ENCODE measurements at regions not wholly inside any gene's neighbourhood (a gene's known extent, or its start where the extent isn't known, plus 50 kb on each side); places are given as distances from the start of the nearest gene placed in this dataset.

DNA sequence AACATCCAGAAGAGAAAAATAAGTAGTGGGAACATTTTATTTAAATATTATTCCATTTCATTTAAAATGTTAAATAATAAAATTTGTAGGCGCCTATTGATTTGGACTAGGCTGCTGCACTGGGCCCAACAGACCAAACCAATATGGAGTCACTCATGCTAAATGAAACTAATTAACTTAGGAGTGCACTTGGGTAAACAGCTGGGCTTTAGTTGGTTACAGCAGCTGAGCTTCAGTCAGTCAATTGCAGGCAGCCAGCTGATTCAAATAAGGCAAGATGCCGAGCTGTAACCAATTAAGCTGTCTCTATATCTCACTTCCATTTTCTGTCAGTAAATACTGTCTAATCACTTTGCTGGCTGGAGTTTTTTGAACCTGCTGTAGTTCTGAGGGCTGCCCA, 102.1 kb upstream of the WDR11 start:
- TF ChIP-seq, protein P1, sequence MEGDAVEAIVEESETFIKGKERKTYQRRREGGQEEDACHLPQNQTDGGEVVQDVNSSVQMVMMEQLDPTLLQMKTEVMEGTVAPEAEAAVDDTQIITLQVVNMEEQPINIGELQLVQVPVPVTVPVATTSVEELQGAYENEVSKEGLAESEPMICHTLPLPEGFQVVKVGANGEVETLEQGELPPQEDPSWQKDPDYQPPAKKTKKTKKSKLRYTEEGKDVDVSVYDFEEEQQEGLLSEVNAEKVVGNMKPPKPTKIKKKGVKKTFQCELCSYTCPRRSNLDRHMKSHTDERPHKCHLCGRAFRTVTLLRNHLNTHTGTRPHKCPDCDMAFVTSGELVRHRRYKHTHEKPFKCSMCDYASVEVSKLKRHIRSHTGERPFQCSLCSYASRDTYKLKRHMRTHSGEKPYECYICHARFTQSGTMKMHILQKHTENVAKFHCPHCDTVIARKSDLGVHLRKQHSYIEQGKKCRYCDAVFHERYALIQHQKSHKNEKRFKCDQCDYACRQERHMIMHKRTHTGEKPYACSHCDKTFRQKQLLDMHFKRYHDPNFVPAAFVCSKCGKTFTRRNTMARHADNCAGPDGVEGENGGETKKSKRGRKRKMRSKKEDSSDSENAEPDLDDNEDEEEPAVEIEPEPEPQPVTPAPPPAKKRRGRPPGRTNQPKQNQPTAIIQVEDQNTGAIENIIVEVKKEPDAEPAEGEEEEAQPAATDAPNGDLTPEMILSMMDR (IDR thresholded peaks at IDR 0.05; ENCODE audit: low read depth, low read length): no peak
- no peak for DNase-seq (ENCODE audit: extremely low read depth, low read depth)

DNA sequence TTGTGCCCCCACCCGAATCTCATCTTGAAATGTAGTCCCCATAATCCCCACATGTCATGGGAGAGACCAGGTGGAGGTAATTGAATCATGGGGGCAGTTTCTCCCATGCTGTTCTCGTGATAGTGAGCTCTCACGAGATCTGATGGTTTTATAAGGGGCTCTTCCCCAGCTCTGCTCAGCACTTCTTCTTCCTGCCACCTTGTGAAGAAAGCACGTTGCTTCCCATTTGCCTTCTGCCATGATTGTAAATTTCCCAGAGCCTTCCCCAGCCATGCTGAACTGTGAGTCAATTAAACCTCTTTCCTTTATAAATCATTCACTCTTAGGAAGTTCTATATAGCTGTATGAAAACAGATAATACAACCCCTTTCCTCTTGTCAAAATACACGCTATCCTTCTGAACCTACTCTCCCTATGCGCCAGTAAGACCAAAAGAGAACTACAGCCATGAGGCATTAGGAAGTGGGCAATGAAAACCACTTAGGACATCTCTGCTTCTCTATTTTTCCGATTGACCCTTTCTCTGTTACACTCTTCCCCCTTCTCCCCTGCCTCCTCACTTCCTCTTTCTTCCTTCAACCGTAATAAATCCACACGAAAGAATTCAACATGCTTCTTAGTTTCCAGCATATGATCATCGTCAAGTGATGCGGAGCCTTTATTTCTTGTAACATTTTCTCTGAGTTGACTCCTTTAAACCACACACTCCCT, 101.2 kb upstream of the WDR11 start:
- TF ChIP-seq, protein P1 (IDR thresholded peaks at IDR 0.05; ENCODE audit: low read depth, low read length): no peak
- DNase-seq (ENCODE audit: extremely low read depth, low read depth): no peak

DNA sequence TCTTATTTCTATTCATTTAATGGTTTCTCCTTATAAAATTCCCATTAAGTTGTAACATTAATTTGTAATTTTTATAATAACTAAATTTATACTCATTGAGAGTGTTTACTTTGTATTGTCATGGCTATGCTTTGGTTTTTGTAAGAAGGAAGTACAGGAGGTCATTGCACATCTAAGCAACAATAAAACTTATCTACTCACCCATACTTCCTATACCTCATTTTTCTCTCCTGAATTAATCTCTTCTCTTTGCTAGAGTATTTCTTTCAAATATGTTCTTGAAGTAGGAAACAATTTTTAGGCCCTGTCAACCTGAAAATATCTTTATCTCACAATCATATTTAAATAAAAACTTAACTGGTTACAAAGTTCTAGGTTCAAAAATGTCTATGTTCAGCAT, 95.4 kb upstream of the WDR11 start:
- TF ChIP-seq, protein P1 (IDR thresholded peaks at IDR 0.05; ENCODE audit: low read depth, low read length): no peak
- no peak for DNase-seq (ENCODE audit: extremely low read depth, low read depth)

DNA sequence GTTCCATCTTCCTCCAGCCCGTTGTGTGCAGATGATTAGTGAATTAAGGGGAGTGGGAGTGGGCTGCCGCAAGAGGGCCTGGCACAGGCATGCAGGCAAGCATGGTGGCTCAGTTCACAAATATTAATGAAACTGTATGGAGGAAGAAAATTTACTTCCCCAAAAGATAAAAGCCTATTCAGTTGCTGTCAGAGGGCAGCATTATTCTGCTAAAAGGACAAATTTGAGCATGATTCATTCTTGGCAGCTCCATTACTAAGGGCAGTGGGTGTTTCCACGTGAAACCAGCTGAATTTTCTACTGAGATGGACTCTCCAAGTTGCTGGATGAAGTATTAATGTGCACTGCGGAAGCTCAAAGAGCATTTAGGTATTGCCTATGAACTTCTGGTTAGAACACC, 90.9 kb upstream of the WDR11 start:
- TF ChIP-seq, protein P1 (IDR thresholded peaks at IDR 0.05; ENCODE audit: low read depth, low read length): no peak
- DNase-seq (ENCODE audit: extremely low read depth, low read depth): no peak

DNA sequence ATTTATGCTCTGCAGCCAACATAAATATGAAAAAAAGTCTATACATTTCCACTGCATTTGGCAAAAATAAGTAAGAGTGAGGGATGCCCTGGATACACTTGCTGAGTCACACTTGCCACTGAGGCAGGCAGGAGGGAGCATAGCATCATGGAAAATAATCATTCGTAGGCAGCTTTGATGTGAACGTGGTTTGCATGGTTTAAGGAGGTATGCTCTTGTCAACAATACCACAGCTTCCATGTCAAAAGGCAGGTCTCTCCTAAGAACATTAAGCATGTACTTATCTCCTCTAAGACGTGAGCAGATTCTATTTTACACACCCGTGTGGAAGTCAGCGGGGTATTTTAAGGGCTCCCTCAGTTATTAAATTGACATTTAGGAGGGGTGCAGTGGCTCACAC, 89.2 kb upstream of the WDR11 start:
- TF ChIP-seq, protein P1 (IDR thresholded peaks at IDR 0.05; ENCODE audit: low read depth, low read length): no peak
- DNase-seq (ENCODE audit: extremely low read depth, low read depth): no peak

DNA sequence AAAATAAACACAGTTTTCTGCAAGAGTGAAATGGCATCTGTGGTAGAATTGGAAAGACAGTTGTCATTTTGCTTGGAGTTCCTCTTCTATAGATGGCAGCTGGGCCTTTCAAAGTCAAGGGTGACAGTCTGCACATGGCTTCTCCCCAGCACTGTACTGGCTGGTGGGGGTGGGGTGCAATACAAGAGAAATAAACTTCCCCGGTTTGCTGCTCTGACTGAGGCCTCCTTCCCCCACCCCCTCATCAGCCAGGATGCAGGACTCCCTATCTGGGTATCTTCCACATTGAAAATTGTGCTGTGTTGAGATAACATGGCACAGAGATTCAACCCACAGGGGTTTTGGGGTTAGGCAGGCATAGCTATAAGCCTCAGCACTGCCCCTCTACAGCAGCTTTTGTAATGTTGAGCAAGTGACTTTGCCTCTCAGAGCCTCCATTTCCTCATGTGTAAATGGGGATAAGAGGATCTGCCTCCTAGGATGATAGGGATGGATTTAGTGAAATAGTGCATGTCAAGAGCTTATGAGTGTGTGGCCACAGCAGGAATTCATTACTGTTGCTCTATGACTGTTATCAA, 85.8 kb upstream of the WDR11 start:
- no peak for DNase-seq (ENCODE audit: extremely low read depth, low read depth)
- TF ChIP-seq, protein P1 (IDR thresholded peaks at IDR 0.05; ENCODE audit: low read depth, low read length): no peak

DNA sequence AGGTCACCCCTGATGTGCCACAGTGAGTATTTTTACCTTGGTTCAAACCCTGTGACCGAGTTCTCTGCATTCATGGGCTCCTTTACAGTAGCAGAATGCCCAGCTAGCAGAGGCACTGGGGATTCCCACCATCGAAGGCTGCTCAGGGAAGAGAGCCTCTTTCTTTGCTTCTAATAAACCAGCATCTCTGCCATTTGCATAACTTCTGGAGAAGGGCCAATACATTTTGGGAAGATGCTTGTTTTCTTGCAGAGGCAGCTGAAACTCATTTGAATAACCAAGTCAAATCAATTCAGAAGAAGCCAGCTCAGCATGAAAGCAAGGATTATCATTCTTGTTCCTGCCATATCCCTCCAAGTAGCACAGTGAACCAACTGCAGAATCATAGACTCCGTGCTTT, 82.9 kb upstream of the WDR11 start:
- TF ChIP-seq, protein P1 (IDR thresholded peaks at IDR 0.05; ENCODE audit: low read depth, low read length): no peak
- DNase-seq (ENCODE audit: extremely low read depth, low read depth): no peak

Data from AG09319 (cell line).